Stomach (tissue), 8 donors: ENCODE measurements at regions not wholly inside any gene's neighbourhood (a gene's known extent, or its start where the extent isn't known, plus 50 kb on each side); places are given as distances from the start of the nearest gene placed in this dataset.
A peak's percentile ranks its signal among the peaks of the same experiment; 100 is the strongest.

Source experiments
- DNase-seq, 2 donors: peaks; one replicate each; pipeline versions ENCODE4 v3.0.0 to v3.0.0-alpha.2; 2013 to 2019
- H3K27ac ChIP-seq, 5 donors: fragments of 200-600 bp in 4 of 5; sonication (generic) in 4 of 5; one replicate each; pipeline ENCODE4 v1.5.1; 2013 to 2019; ENCODE audit warnings: mild to moderate bottlenecking in 1 of 5, moderate library complexity in 1 of 5
- H3K27me3 ChIP-seq, 3 donors: fragments of 200-600 bp; sonication (generic); one replicate each; pipeline ENCODE4 v1.5.1; 2017 to 2019; ENCODE audit warnings: mixed run types in 1 of 3
- H3K36me3 ChIP-seq, 4 donors: fragments of 200-600 bp; sonication (generic); 1 replicate in 3 of 4; 2 replicates in 1 of 4; pipeline ENCODE4 v1.5.1; 2016 to 2019
- H3K4me1 ChIP-seq, 4 donors: fragments of 200-600 bp; sonication (generic); one replicate each; pipeline ENCODE4 v1.5.1; 2016 to 2019
- H3K4me3 ChIP-seq, 4 donors: fragments of 200-600 bp; sonication (generic) in 3 of 4; one replicate each; pipeline ENCODE4 v1.5.1; 2016 to 2019; ENCODE audit warnings: mild to moderate bottlenecking in 1 of 4
- H3K9me3 ChIP-seq, 4 donors: fragments of 200-600 bp; sonication (generic); one replicate each; pipeline ENCODE4 v1.5.1; 2016 to 2019
- CTCF ChIP-seq, 7 experiments: fragments of 450-650 bp in 4 of 7; fragments of 200-600 bp in 3 of 7; sonication (generic) in 3 of 7; IDR thresholded peaks; one replicate each; pipeline ENCODE4 v1.5.1; 2016 to 2019; ENCODE audit warnings: antibody characterized with exemption in 7 of 7, control low read depth in 2 of 7, mild to moderate bottlenecking in 1 of 7
- EP300 ChIP-seq: sonication (generic); formaldehyde crosslinking; IDR thresholded peaks from one replicate; pipeline ENCODE4 v1.6.1; 2017; ENCODE audit warnings: antibody characterized with exemption
- POLR2A ChIP-seq, 4 donors: fragments of 450-650 bp; IDR thresholded peaks; one replicate each; pipeline ENCODE4 v1.6.1; 2016; ENCODE audit warnings: antibody characterized with exemption in 4 of 4, control low read depth in 2 of 4, mild to moderate bottlenecking in 1 of 4, moderate library complexity in 1 of 4
- POLR2AphosphoS5 ChIP-seq, 3 donors: sonication (generic); formaldehyde crosslinking; IDR thresholded peaks; one replicate each; pipeline ENCODE4 v1.6.1; 2016; ENCODE audit warnings: antibody characterized with exemption in 3 of 3
- WGBS, 5 donors: extraction: QIAGEN DNeasy Blood & Tissue Kit in 3 of 5; methylation state at CpG; one replicate each; pipeline versions ENCODE4 v1.1.5 to v1.1.7; 2013 to 2018; 5-methylcytosine and 5-hydroxymethylcytosine counted together
- intact Hi-C: fragments of 100-400 bp; cut with DNase I; formaldehyde crosslinking; loops from one replicate; pipeline ENCODE4 v1.15.1; 2023; ENCODE audit warnings: low total_unique reads
- donor health status: healthy with polysubstance abuse.
- donor health status: Bipolar disorder and iron deficiency.
- donor health status: healthy.

GRCh38 chr14:85218982-85219381 lies 311.0 kb upstream of the FLRT2 start:
- no peaks in the 10 kb centered on the region for H3K36me3 ChIP-seq
- no peak overlapping the region for H3K27ac ChIP-seq
- H3K4me3 ChIP-seq = no peak overlapping the region
- no peaks in the 10 kb centered on the region for H3K4me1 ChIP-seq
- intact Hi-C loops = no loop called here
- H3K27me3 ChIP-seq = no peaks in the 10 kb centered on the region
- no peak for TF ChIP-seq CTCF (IDR thresholded peaks at IDR 0.05)
- H3K9me3 ChIP-seq = no peaks in the 10 kb centered on the region
- no peak for DNase-seq

- intact Hi-C loops = no loop called here
- no peak for DNase-seq
- WGBS, 5 donors = 62 to 71% (median 67%) methylated on average over 3 of the region's 3 CpGs
- Histone ChIP-seq H3K9me3 (no peaks in the 10 kb centered on the region), H3K4me1 (no peaks in the 10 kb centered on the region), H3K4me3 (no peak overlapping the region), H3K27me3 (no peaks in the 10 kb centered on the region), H3K36me3 (no peaks in the 10 kb centered on the region), H3K27ac (no peak overlapping the region)
- TF ChIP-seq EP300 (no peak), POLR2A (IDR thresholded peaks at IDR 0.05) (no peak), CTCF (IDR thresholded peaks at IDR 0.05) (no peak), POLR2AphosphoS5 (IDR thresholded peaks at IDR 0.05) (no peak)
Measured at GRCh38 chr14:85221832-85222231, 308.1 kb upstream of the FLRT2 start.

DNA sequence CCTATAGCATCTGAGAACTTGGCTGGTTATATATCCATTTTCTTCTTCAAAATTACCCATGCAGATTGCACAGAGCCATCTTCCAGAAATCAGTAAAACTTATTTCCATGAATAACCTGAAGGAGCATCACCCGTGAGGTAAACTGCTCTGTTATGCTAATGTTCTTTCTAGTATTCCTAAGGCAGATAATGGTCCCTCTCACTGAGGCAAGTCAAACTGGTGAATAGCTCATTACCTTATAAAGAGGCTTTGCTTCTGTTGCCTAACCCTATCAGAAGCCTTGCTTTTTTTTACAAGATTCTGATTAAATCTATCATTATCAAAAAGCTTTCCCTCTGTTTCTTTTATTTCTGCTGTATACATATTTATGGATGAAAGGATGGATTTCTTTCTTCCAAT lies 307.6 kb upstream of the FLRT2 start:
- no peak overlapping the region for H3K27ac ChIP-seq
- no peak for DNase-seq
- TF ChIP-seq POLR2AphosphoS5 (IDR thresholded peaks at IDR 0.05) (no peak), EP300 (no peak), CTCF (IDR thresholded peaks at IDR 0.05) (no peak), POLR2A (IDR thresholded peaks at IDR 0.05) (no peak)
- H3K4me3 ChIP-seq = no peak overlapping the region
- no peaks in the 10 kb centered on the region for H3K4me1 ChIP-seq
- H3K27me3 ChIP-seq = no peaks in the 10 kb centered on the region
- intact Hi-C loops = no loop called here
- H3K36me3 ChIP-seq = no peaks in the 10 kb centered on the region
- WGBS, 5 donors = 85 to 98% (median 93%) methylated on average over 1 of the region's 1 CpG
- no peaks in the 10 kb centered on the region for H3K9me3 ChIP-seq

DNA sequence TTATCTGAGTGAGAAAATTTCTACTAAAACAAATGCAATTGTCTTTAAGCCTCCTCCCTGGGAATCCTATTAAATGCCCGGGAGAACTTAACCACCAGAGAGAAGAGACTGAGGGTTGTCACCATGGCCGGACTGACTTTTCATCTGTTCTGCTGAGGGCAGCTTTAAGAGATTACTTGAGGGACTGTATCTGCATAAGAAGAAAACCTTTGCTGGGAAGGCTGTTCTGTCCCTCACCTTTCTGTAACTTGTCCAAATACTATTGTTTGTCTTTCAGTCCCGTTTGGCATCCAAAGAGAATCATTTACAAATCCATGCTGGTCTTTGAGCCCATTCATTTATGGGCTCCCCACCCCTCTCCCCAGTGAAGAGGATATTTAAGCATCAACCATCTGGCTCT lies 306.3 kb upstream of the FLRT2 start:
- intact Hi-C loops = no loop called here
- H3K27me3 ChIP-seq = no peaks in the 10 kb centered on the region
- H3K4me1 ChIP-seq = no peaks in the 10 kb centered on the region
- H3K9me3 ChIP-seq = no peaks in the 10 kb centered on the region
- TF ChIP-seq POLR2A (IDR thresholded peaks at IDR 0.05) (no peak), EP300 (no peak), CTCF (IDR thresholded peaks at IDR 0.05) (no peak), POLR2AphosphoS5 (IDR thresholded peaks at IDR 0.05) (no peak)
- no peak overlapping the region for H3K4me3 ChIP-seq
- no peak for DNase-seq
- no peaks in the 10 kb centered on the region for H3K36me3 ChIP-seq
- H3K27ac ChIP-seq = no peak overlapping the region
- WGBS, 5 donors = 41 to 62% (median 45%) methylated on average over 3 of the region's 3 CpGs

DNA sequence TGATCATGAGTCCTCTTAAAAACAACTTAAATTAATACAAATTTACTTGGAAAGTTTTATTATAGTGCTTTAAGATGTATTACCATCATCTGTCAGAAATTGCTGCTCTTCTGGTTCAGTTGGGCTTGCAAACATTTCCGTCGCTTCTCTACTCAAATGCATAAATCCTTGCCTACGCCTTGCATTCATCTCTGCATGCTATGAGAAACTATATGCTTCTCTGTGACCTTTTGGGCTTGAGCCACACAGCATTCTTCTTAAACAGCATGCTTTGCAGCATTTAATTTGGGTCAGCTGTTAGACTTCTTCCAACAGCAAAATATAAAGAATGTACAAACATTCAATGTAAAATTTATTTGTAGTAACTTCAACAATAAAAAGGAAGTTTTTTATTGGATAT lies 305.7 kb upstream of the FLRT2 start:
- DNase-seq = peak in 1 of 2 donors; percentile 53
- intact Hi-C loops = no loop called here
- Histone ChIP-seq H3K27me3 (no peaks in the 10 kb centered on the region), H3K9me3 (no peaks in the 10 kb centered on the region), H3K4me1 (no peaks in the 10 kb centered on the region), H3K27ac (no peak overlapping the region), H3K4me3 (no peak overlapping the region), H3K36me3 (no peaks in the 10 kb centered on the region)
- WGBS, 5 donors = 72 to 95% (median 85%) methylated on average over 3 of the region's 3 CpGs
- TF ChIP-seq CTCF (IDR thresholded peaks at IDR 0.05) (no peak), POLR2AphosphoS5 (IDR thresholded peaks at IDR 0.05) (no peak), POLR2A (IDR thresholded peaks at IDR 0.05) (no peak), EP300 (no peak)
